VCaP (cell line): ENCODE measurements at regions not wholly inside any gene's neighbourhood (a gene's known extent, or its start where the extent isn't known, plus 50 kb on each side); places are given as distances from the start of the nearest gene placed in this dataset.

ENCODE experiments used
- H3K27ac ChIP-seq: fragments of 450-650 bp; 2 replicates; pipeline ENCODE4 v1.5.1; 2017
- CTCF ChIP-seq: fragments of 450-650 bp; conservative IDR thresholded peaks from 2 replicates; pipeline ENCODE4 v1.5.1; 2017; ENCODE audit warnings: mild to moderate bottlenecking, moderate library complexity

GRCh38 chr1:30467101-30467500 lies 256.3 kb downstream of the MATN1 start:
- no peak overlapping the region for H3K27ac ChIP-seq
- TF ChIP-seq CTCF: no peak

- H3K27ac ChIP-seq: no peak overlapping the region
- no peak for TF ChIP-seq CTCF
Observed at GRCh38 chr1:30466610-30467009, 256.8 kb downstream of the MATN1 start.

GRCh38 chr1:30466026-30466425 lies 257.4 kb downstream of the MATN1 start:
- TF ChIP-seq CTCF: no peak
- H3K27ac ChIP-seq: no peak overlapping the region

DNA sequence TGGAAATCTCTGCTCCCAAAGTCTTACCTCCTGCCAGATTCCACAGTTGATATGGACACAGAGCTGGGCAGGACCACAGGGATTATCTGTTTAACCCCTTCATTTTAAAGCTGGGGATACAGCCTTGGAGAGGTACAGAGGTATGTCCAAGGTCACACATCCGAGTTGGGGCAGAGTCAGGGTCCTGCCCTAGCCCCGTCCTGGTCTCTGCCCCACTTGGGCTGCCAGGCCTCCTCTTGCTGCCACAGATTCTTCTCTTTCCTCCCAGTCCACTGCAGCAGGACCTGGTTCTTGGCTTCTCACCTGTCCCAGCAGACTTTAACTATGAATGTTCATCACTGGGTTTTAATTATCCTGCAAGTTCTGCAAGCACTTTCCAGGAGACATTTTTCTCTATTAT lies 258.3 kb downstream of the MATN1 start:
- TF ChIP-seq CTCF: no peak
- H3K27ac ChIP-seq: no peak overlapping the region

GRCh38 chr1:30464187-30464617 lies 259.2 kb downstream of the MATN1 start:
- no peak for TF ChIP-seq CTCF

GRCh38 chr1:30462826-30463425 lies 260.5 kb downstream of the MATN1 start:
- TF ChIP-seq CTCF: no peak
- H3K27ac ChIP-seq: peak overlapping the region; percentile 74

More at GRCh38 chr1:30464187-30464617, 259.2 kb downstream of the MATN1 start:
- H3K27ac ChIP-seq: no peak overlapping the region

GRCh38 chr1:30462166-30462565 lies 261.2 kb downstream of the MATN1 start:
- peak overlapping the region; percentile 74 for H3K27ac ChIP-seq
- TF ChIP-seq CTCF: no peak
